ENCODE measurements at regions not wholly inside any gene's neighbourhood (a gene's known extent, or its start where the extent isn't known, plus 50 kb on each side); places are given as distances from the start of the nearest gene placed in this dataset.

GRCh38 chr16:86893506-86893905 is 315.2 kb downstream of the FOXL1 start:
- DNase-seq = no peak

GRCh38 chr16:86894029-86894567 is 315.7 kb downstream of the FOXL1 start:
- no peak for DNase-seq

- no peak for DNase-seq
These were observed 316.6 kb downstream of the FOXL1 start for GRCh38 chr16:86894925-86895324.

- DNase-seq = no peak
These were observed 317.3 kb downstream of the FOXL1 start for GRCh38 chr16:86895606-86896005.

DNA sequence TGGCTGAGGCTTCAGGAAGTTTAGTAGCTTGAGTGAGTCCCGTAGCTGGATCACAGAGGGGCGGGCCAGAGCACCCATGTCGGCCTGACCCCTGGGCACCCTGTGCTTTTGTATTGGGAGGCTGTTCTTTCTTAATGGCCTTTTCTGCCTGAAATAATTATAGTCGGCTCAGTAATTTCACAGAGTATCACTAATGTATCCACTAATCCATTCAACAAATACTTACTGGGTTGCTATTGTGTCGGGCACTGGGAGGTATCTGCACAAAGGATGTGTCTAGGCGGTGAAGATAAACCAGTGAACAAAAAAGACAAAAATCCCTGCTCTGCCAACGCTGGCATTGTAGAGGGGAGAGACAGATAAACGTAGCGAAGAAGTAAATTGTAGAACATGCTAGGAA is 318.6 kb downstream of the FOXL1 start:
- DNase-seq = no peak

DNA sequence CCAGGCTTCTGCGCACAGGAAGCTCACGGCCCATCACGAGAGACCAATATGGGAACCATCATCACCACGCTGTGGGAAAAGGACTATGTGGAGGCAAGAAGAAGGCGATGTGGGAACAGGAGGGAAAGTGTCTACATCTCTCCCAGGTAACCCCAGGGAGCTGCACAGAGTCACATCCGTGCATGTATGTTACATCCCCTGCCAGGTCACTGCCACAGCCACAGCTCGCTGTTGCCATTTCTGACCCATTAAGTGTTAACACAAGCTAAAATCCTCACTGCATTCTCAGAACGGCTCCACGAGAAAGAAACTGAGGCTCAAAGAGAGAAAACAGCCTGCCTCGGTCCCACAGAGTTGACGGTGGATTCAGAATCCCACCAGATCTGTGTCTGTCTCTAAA is 319.1 kb downstream of the FOXL1 start:
- no peak for DNase-seq

- no peak for DNase-seq
These were observed 320.0 kb downstream of the FOXL1 start for GRCh38 chr16:86898386-86898785.

- DNase-seq = no peak
These were observed 320.8 kb downstream of the FOXL1 start for GRCh38 chr16:86899151-86899550.

- no peak for DNase-seq
These were observed 321.4 kb downstream of the FOXL1 start for GRCh38 chr16:86899757-86900156.

DNA sequence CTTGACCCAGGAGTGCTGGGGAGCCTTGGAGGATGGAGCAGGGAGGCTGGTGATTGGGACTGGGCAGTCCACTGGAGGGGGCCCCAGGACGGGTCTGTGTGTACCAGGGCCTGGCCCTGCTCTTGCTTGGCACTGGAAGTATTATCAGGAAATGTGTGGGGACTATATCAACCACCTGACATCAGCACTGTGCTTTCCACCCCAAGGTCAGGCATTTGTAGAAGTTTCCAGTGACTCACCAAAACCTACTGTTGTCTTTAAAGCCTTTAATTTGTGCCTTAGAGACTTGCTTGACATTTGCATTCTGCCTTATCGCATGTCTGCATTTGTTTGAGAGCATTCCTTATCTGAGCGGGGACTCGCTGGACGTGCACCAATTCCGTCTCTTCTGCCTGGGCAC is 323.1 kb downstream of the FOXL1 start:
- DNase-seq = no peak

DNA sequence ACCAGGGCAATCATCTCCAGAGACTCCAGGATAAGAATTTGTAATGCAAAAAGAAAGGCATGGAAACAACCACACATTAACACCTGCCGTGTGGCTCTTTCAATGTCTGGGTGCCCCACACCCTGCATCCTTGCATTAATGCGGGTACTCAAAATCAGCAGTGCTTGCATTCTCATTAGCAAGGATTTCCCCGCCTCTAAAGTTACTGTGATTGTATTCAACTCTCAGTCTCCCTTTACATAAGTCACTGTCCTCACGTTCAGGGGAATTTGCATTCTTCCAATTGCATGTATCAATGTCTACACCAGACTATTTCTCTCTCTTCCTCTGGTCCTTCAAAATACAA is 324.3 kb downstream of the FOXL1 start:
- no peak for DNase-seq

DNA sequence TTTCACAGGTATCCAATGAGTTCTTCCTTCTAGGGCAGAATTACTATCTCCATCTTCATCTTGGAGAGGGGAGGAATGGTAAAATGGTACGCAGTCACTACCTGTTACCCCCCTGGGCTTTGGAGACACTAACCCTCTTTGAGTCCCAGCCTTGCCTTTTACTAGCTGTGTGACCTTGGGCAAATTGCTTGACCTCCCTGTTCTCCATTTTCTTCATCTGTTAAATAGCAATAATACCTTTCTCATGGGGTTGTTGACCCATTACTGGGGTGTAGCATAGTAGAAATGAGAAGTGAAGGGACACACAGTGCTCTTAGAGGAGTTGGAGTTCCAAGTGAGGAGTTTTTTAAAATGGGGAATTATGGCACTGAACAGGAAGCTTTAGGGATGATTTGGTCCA is 324.7 kb downstream of the FOXL1 start:
- no peak for DNase-seq

DNA sequence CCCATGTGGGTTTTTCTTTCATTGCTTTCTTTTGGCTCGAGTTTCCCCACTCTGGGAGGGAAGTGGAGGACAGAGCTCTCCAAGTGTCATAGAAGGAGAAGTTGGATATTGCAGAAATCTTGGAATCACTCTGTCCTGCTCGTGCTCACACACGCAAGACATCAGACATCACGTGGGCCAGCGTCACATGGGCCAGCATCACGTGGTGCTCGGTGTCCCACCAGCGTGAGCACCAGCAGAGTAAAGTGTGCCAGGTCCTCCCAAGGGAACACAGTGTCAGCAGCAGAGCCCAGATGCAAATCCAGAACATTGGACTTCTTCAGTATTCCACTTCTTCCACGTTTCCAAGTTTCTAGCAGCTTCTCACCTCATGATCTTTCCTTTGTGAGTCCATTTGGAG is 327.0 kb downstream of the FOXL1 start:
- no peak for DNase-seq

- no peak for DNase-seq
These were observed 328.3 kb downstream of the FOXL1 start for GRCh38 chr16:86906623-86907022.

- no peak for DNase-seq
These were observed 331.2 kb downstream of the FOXL1 start for GRCh38 chr16:86909359-86910160.

- no peak for DNase-seq
These were observed 331.9 kb downstream of the FOXL1 start for GRCh38 chr16:86910161-86910769.

- no peak for DNase-seq
These were observed 333.1 kb downstream of the FOXL1 start for GRCh38 chr16:86911437-86911958.

- DNase-seq = no peak
These were observed 335.5 kb downstream of the FOXL1 start for GRCh38 chr16:86913886-86914285.

- DNase-seq = no peak
These were observed 336.7 kb downstream of the FOXL1 start for GRCh38 chr16:86914876-86915717.

DNA sequence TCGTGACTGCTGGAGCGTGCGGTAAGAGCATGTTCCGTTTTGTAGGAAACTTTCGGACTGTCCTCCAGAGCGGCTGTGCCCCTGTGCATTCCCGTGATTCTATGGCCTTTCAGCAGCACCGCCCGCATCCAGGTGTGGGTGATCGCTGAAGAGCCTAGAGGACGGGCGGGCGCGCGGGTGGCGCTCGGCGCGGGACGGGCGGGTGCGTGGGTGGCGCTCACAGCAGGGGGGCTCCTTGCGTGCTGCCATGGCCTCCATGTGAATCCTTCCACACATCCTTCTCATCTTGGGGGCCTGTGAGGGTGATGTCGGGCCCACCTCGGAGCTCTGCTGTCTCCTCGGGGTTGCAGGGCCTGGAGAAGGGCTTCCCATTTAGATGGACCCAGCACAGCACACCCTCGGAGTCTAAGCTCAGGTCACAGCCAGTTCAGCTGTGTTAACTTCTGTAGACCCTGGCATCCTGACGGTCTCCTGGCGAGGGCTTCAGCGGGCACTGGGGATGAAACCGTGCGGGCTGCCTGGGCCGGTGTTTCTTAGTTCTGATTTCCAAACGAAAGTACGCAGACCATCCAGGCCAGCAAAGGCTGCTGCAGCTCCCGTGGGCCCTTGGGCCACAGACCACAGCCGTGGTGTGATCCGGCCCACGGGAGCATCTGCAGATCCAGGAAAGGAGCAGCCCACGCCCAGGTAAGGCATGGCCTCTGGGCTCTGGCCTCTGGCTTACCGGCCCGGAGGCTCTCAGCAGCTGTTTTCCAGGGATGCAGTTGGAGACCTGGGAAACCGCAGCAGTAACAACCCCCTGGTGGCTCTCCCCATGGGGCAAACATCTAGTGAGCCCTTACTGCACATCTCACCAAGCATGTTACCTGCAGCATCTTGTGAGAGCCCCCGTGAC is 339.4 kb downstream of the FOXL1 start:
- DNase-seq = no peak

DNA sequence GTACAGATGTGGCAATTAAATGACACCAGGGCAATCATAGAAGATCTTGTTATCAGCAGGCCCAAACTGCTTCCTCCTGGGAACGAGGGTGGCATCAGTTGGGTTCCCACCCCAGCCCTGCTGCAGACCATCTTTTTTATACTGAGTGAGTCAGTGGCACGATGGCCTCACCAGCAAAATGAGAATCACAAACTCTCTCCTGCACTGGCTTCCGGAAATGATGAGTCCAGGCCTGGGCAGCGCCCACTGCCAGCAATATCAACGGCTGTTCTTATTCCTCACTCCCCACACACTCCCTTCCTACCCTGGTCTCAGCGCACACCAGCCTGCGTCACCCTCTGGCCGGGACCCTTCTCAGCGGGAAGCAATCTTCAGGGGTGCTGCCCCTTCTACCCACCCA is 340.3 kb downstream of the FOXL1 start:
- no peak for DNase-seq

DNA sequence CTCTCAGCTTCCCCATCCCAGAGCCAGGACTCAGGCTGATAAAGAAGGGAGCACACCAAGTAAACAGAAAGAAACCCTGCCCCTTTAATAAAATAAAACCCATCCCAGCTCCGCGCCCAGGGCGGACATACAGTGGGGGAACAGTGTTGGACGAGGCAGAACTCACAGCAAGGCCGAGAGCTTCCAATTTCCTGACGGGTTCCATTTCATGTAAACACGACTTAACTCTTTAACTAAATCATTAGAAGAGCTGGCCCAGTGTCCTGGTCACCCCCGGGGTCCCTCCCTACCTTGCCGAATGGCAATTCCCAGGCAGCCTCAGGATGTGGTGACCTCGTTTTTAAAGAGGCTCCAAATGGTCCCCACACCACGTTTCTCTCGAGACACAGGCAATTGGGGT is 340.7 kb downstream of the FOXL1 start:
- DNase-seq = no peak
